Skeletal muscle satellite cell (primary cell): ENCODE measurements at regions not wholly inside any gene's neighbourhood (a gene's known extent, or its start where the extent isn't known, plus 50 kb on each side); places are given as distances from the start of the nearest gene placed in this dataset.
"Not testable (repeated sequence)": the region's sequence is repeated elsewhere in the genome, so short reads cannot be mapped to it uniquely, and the experiment has no call there.

ENCODE experiments used
- H3K27me3 ChIP-seq: 2 replicates; pipeline ENCODE4 v1.7.0; 2013; ENCODE audit warnings: low read length; ENCODE audit not compliant: control insufficient read depth, insufficient read depth
- H3K36me3 ChIP-seq: 2 replicates; pipeline ENCODE4 v1.7.0; 2013; ENCODE audit warnings: mild to moderate bottlenecking, control low read depth, low read length; ENCODE audit not compliant: insufficient read depth
- H3K4me1 ChIP-seq: 2 replicates; pipeline ENCODE4 v1.7.0; 2013; ENCODE audit warnings: low read length; ENCODE audit not compliant: control insufficient read depth, insufficient read depth
- H3K4me2 ChIP-seq: 2 replicates; pipeline ENCODE4 v1.7.0; 2013; ENCODE audit warnings: mild to moderate bottlenecking, low read length
- H3K4me3 ChIP-seq: 2 replicates; pipeline ENCODE4 v1.7.0; 2013; ENCODE audit warnings: low read length
- H3K9ac ChIP-seq: 2 replicates; pipeline ENCODE4 v1.7.0; 2013; ENCODE audit warnings: mild to moderate bottlenecking, low read depth, low read length, moderate library complexity
- H3K9me3 ChIP-seq: replicated peaks from 2 replicates; pipeline ENCODE4 v1.7.0; 2013; ENCODE audit warnings: mild to moderate bottlenecking, control low read depth, low read length

DNA sequence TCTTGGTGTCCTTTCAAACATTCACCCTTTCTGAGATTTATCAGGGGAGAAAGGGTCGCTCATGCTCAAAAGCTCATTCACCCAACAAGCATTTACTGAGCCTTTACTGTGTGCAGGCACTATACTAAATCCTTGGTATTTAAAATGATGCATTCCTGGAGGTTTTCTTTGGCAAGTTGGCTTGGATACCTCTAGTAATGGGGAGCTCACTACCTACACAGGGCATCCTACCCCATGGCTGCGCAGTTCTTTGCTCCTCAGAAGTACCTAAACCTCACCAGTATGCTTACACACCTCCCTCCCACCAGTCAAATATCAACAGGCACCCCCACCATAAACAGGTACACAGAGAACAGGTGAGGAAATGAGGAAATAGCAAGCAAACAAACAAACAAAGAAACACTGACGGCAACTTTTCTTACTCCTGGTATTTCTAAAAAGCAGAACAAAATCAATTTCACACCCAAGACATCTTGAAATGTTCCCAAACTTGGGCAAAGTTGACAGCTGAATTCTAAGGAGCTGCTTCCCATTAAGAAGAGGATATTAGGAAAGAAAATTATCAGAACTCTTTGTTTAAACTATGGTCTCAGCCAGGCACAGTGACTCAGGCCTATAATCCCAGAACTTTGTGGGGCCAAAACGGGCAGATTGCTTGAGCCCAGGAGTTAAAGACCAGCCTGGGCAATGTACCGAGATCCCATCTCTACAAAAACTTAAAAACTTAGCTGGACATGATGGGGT, 104.8 kb downstream of the PSMG1 start:
- H3K9ac ChIP-seq = no peak overlapping the region
- H3K4me3 ChIP-seq = no peak overlapping the region
- H3K4me2 ChIP-seq = no peak overlapping the region
- no peaks in the 10 kb centered on the region for H3K9me3 ChIP-seq
- H3K4me1 ChIP-seq = no peaks in the 10 kb centered on the region
- H3K27me3 ChIP-seq = peaks cover 70% of the 10 kb centered on the region
- no peaks in the 10 kb centered on the region for H3K36me3 ChIP-seq

DNA sequence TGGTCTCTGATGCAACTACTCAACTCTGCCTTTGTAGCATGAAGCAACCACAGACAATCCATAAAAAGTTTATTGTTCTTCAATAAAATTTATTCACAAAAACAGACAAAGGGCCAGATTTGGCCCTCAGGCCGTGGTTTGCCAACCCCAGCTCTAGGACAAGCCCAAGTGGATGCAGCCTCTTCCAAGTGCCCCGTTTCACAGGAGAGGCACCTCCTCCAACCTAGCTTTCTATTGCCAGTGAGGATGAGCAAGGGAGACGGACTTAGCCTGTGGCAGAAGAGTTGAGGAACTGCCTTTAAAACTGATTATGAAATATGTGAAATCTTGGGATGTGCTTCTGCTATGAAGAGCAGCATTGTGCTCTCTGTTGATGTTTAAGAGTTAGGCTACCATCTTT, 105.4 kb downstream of the PSMG1 start:
- Histone ChIP-seq H3K9ac (no peak overlapping the region), H3K4me3 (no peak overlapping the region), H3K36me3 (no peaks in the 10 kb centered on the region), H3K27me3 (peaks cover 67% of the 10 kb centered on the region), H3K9me3 (no peaks in the 10 kb centered on the region), H3K4me1 (no peaks in the 10 kb centered on the region), H3K4me2 (no peak overlapping the region)

DNA sequence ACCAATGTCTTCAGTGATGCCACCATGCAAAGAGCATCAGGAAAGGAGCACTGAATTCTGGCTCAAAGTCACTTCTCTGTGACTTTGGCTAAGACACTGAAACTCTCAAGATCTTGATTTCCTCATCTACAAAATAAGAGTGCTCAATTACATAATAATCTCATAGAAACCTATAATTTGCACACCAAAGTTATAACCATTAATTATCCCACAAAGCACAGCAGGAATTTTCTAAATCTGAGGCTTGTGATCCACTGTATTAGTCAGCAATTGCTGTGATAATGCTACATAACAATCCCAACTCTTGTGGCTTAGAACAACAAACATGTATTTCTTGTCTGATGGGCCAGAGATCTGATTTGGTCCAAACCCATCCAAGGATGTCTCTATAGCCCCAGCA, 108.7 kb downstream of the PSMG1 start:
- Histone ChIP-seq H3K4me1 (no peaks in the 10 kb centered on the region), H3K27me3 (peaks cover 62% of the 10 kb centered on the region), H3K9ac (no peak overlapping the region), H3K9me3 (no peaks in the 10 kb centered on the region), H3K4me3 (no peak overlapping the region), H3K4me2 (no peak overlapping the region), H3K36me3 (no peaks in the 10 kb centered on the region)

DNA sequence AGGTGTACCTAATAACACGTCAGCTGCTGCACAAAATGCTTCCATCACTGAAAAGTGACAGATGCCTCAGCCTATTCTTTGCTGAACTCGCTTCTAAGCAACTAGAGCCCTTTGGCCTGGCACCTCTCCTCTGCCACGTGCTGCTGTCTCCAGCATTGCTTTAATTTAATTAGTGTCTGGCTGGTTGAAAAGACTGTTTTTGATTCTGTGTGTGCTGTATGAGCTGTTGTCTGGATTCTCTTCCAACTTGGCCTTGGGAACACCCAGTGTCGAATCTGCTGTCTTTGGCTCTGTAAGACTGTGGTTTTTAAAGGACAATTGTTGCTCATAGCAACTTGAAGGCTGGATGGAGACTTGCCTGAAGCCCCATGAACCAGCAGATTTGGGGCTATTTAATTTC, 109.5 kb downstream of the PSMG1 start:
- Histone ChIP-seq H3K27me3 (peaks cover 54% of the 10 kb centered on the region), H3K36me3 (no peaks in the 10 kb centered on the region), H3K4me1 (no peaks in the 10 kb centered on the region), H3K9ac (no peak overlapping the region), H3K4me2 (no peak overlapping the region), H3K9me3 (no peaks in the 10 kb centered on the region), H3K4me3 (no peak overlapping the region)

DNA sequence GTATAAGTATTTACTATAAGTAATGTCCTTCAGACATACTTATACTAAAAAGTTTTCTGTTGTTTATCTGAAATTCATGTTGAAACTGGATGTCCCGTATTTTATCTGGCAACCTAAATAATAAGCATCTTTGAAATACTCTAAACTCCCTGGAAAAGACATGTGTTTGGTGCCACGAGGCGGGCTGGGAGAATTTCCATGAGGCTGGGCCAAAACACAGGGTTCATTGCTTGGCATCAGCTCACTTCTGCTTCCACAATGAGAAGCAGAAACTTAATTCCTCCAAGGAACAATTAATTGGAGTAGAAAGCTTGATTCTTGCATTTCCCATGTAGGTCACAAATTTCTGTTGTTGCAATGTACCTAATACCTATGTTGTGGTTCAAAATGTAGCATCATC, 110.2 kb downstream of the PSMG1 start:
- H3K9ac ChIP-seq = no peak overlapping the region
- H3K9me3 ChIP-seq = no peaks in the 10 kb centered on the region
- no peaks in the 10 kb centered on the region for H3K4me1 ChIP-seq
- H3K4me3 ChIP-seq = no peak overlapping the region
- peaks cover 50% of the 10 kb centered on the region for H3K27me3 ChIP-seq
- H3K36me3 ChIP-seq = no peaks in the 10 kb centered on the region
- no peak overlapping the region for H3K4me2 ChIP-seq

DNA sequence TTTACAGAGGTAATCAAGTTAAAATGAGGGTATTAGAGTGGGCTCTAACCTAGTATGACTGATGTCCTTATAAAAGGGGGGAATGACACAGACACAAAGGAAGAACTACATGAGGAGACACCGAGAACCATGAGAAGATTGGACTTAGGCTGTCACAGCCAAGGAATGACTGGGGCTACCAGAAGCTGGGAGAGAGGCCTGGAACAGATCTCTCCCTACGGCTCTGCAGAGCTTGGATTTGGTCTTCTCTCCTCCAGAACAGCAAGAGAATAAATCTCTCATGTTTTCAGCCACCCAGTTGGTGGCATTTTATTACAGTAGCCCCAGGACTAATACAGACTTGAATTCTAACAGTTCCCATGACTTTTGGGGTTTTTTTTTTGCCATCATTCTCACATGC, 110.8 kb downstream of the PSMG1 start:
- H3K36me3 ChIP-seq = no peaks in the 10 kb centered on the region
- H3K9ac ChIP-seq = no peak overlapping the region
- no peaks in the 10 kb centered on the region for H3K4me1 ChIP-seq
- no peaks in the 10 kb centered on the region for H3K9me3 ChIP-seq
- no peak overlapping the region for H3K4me2 ChIP-seq
- no peak overlapping the region for H3K4me3 ChIP-seq
- H3K27me3 ChIP-seq = peaks cover 52% of the 10 kb centered on the region

DNA sequence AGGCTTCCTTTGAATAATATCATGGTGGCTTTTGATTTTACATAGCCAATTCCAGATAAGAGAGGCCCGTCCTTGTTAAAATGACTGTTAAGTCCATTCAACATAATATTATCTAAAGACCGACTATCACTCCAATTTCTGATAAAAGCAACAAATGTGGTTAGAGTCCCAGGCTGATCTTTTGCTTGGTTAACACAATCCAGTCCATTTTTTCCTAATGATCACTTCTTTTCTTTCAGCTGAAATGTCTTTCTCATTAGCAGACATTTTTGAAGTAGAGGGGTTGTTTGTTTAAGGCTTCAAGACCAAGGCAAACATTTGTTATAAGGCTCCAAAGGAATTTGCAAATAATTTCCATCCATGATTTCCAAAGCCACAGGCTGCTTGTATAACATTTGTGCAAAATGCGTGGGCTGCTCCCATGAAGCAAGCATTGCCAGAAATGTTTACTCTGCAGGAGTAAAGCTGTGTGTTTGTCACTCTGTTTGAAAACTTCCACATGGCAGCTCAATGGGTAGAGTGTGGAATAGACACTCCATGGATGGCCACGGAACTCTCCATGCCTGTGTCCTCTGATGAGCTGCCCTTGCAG, 111.5 kb downstream of the PSMG1 start:
- no peaks in the 10 kb centered on the region for H3K9me3 ChIP-seq
- no peak overlapping the region for H3K4me2 ChIP-seq
- H3K27me3 ChIP-seq = peaks cover 51% of the 10 kb centered on the region

DNA sequence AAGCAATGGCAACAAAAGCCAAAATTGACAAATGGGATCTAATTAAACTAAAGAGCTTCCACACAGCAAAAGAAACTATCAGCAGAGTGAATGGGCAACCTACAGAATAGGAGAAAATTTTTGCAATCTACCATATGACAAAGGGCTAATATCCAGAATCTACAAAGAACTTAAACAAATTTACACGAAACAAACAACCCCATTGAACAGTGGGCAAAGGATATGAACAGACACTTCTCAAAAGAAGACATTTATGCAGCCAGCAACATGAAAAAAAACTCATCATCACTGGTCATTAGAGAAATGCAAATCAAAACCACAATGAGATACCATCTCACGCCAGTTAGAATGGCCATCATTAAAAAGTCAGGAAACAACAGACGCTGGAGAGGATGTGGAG, 113.4 kb downstream of the PSMG1 start:
- H3K9ac ChIP-seq, H3K36me3 ChIP-seq, H3K4me1 ChIP-seq, H3K9me3 ChIP-seq, H3K4me3 ChIP-seq, H3K4me2 ChIP-seq: not testable (repeated sequence)
- peaks cover 43% of the 10 kb centered on the region for H3K27me3 ChIP-seq

More for the DNA sequence above, 111.5 kb downstream of the PSMG1 start:
- no peaks in the 10 kb centered on the region for H3K36me3 ChIP-seq
- no peak overlapping the region for H3K4me3 ChIP-seq
- no peak overlapping the region for H3K9ac ChIP-seq
- no peaks in the 10 kb centered on the region for H3K4me1 ChIP-seq

DNA sequence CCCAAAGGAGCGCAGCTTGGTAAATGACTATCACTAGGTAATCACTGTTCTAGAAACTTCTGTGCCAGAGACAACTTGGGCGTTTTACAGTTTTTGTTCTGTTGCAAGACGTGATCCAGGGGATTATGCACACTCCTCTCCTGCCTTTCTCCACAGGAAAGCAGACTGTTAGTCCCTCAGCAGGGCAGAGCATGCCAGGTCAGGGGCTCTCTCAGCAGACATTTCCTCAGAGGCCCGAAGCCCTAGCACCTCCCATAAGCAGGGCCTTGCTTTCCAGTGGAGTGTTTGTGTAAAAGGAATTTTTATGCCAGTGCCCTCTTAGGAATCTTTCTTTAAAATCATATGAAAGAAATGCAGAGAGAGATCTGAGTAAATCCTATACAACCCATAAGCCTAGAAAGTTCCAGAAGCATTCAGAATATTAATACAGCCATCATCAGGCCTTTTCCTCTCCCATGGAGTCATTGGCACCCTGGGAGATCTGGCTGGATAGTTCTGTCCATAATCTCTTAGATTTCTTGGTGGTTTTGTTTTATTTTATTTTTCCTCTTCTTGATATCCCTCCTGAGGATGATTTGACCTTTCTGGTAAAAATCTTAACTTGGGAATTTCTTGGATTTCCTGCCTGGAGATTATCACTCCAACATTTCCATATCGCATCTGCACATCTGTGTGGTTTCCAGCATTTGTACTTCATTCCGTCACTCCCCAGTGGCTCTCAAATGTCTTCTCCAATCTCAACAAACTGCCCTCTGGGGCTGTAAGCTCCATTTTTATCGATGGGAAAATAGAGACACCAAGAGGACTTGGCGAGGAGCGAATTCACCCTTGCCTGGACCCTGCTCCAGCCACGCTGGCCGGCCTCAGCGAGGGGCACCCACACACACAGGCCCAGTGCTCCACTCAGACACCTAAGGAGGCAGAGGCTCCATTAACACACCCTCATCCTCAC, 116.1 kb downstream of the PSMG1 start:
- H3K9me3 ChIP-seq = peaks cover 3% of the 10 kb centered on the region
- H3K36me3 ChIP-seq = no peaks in the 10 kb centered on the region
- H3K4me2 ChIP-seq = no peak overlapping the region
- no peak overlapping the region for H3K4me3 ChIP-seq
- H3K9ac ChIP-seq = no peak overlapping the region
- no peaks in the 10 kb centered on the region for H3K4me1 ChIP-seq
- H3K27me3 ChIP-seq = peaks cover 26% of the 10 kb centered on the region

DNA sequence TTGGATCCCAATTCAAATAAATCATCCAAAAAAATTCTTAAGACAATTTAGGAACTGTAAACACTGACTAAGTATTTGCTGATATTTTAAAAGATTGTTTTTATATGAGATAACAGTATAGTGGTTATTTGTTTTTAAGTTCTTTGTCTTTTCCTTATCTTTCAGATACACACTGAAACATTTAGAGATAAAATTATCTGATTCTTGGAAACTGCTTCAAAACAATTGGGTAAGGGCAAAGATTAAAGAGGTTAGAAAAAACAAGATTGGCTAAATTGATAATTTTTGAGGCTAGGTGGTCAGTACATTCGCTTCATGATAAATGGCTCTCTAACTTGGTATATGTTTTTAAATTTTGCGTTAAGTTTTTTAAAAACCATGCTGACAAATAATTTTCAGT, 117.3 kb downstream of the PSMG1 start:
- H3K4me2 ChIP-seq = no peak overlapping the region
- peaks cover 24% of the 10 kb centered on the region for H3K27me3 ChIP-seq
- H3K4me3 ChIP-seq = no peak overlapping the region
- H3K4me1 ChIP-seq = no peaks in the 10 kb centered on the region
- H3K36me3 ChIP-seq = no peaks in the 10 kb centered on the region
- peaks cover 3% of the 10 kb centered on the region for H3K9me3 ChIP-seq
- H3K9ac ChIP-seq = no peak overlapping the region

DNA sequence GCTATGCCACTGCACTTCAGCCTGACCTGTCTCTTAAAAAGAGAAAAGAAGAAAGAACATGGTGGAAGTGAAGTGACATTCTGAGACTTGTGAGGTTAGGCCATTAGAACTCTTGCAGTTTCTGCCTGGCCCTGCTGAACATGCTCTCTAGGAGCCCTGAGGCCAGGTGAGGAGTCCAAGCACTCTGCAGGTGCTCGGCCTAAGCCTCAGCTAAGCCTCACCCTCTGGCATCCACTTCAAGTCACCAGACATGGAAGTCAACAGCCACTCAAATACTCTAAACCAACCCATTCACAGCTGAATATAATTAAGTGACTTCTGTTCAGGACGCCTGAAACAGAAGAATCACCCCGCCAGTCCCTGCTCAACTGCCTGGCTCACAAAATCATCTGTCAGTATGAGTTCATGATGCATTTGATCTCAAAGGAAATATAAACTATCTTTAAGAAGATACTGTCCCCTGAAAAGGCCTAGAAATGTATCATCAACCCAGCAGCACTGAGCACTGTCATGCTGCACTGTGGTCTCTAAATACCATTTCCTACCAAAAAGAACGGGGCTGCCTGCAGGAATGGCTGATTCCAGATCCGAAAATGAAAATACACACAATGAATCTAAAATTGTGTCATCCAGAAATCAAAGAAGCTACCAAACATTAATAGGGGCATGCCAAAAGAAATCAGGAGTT, 118.8 kb downstream of the PSMG1 start:
- Histone ChIP-seq H3K27me3 (peaks cover 37% of the 10 kb centered on the region), H3K36me3 (no peaks in the 10 kb centered on the region), H3K4me3 (no peak overlapping the region), H3K4me2 (no peak overlapping the region), H3K4me1 (no peaks in the 10 kb centered on the region), H3K9ac (no peak overlapping the region), H3K9me3 (peaks cover 3% of the 10 kb centered on the region)
